ENCODE measurements at regions not wholly inside any gene's neighbourhood (a gene's known extent, or its start where the extent isn't known, plus 50 kb on each side); places are given as distances from the start of the nearest gene placed in this dataset. TPM values are rescaled to one million over a fixed set of nuclear protein-coding genes. Genes with fewer than 3 reads are reported as not detected.

- no peaks in the 10 kb centered on the region for H3K27me3 ChIP-seq (ENCODE audit: control insufficient read depth in 2 of 2, insufficient read depth in 2 of 2, low read length in 2 of 2)
- no peak overlapping the region for H2AFZ ChIP-seq (ENCODE audit: low read depth, low read length)
- no TSS peak for BruUV-seq (replicated peaks)
- intact Hi-C loops (cut with micrococcal nuclease), result no loop called here
- FAIRE-seq (no peak), DNase-seq (ENCODE audit: low read depth, low spot score) (no peak)
- no peaks in the 10 kb centered on the region for H4K20me1 ChIP-seq (replicated peaks; ENCODE audit: control insufficient read depth, extremely low read depth, insufficient read depth, low read length)
- H3K4me1 ChIP-seq (ENCODE audit: control insufficient read depth, extremely low read depth, insufficient read depth, low read length), result no peaks in the 10 kb centered on the region
- ChIA-PET POLR2A (no interaction called here), CTCF (no interaction called here)
- no peaks in the 10 kb centered on the region for H3K36me3 ChIP-seq (ENCODE audit: control insufficient read depth in 2 of 2, extremely low read depth in 1 of 2, insufficient read depth in 2 of 2, low read length in 2 of 2)
- no peak overlapping the region for H3K4me3 ChIP-seq (replicated peaks in 1 of 3; ENCODE audit: insufficient read depth in 1 of 3, low read depth in 1 of 3, low read length in 3 of 3)
- no peak overlapping the region for H3K4me2 ChIP-seq (ENCODE audit: insufficient read depth, low read length)
- no peaks in the 10 kb centered on the region for H3K9me1 ChIP-seq (replicated peaks; ENCODE audit: control insufficient read depth, extremely low read depth, insufficient read depth, low read length)
- no peak overlapping the region for H3K27ac ChIP-seq (ENCODE audit: insufficient read depth, low read depth, low read length)
- H3K9ac ChIP-seq (replicated peaks; ENCODE audit: extremely low read depth, insufficient read depth, low read length), result no peak overlapping the region
- dilution Hi-C loops (cut with MboI; ENCODE audit: extremely low pct_ligation_motif_present, low sequenced_read_pairs), result no loop called here
- H3K79me2 ChIP-seq (ENCODE audit: control insufficient read depth, insufficient read depth, low read length), result no peaks in the 10 kb centered on the region
- TF ChIP-seq POLR2A (IDR thresholded peaks at IDR 0.05; ENCODE audit: low read depth, low read length) (no peak), CTCF (IDR thresholded peaks at IDR 0.05; ENCODE audit: extremely low read depth in 1 of 2, insufficient read depth in 1 of 2, low read depth in 1 of 2, low read length in 2 of 2) (no peak), EZH2 (IDR thresholded peaks at IDR 0.05; ENCODE audit: borderline replicate concordance, low read depth, low read length, severe bottlenecking) (no peak), MYC (IDR thresholded peaks at IDR 0.05; ENCODE audit: low read depth, low read length) (no peak), JUN (IDR thresholded peaks at IDR 0.05; ENCODE audit: borderline replicate concordance, insufficient read depth, insufficient read length, low read depth) (no peak), MAX (IDR thresholded peaks at IDR 0.05; ENCODE audit: insufficient read depth, insufficient read length) (no peak), GATA2 (IDR thresholded peaks at IDR 0.05; ENCODE audit: insufficient read depth, insufficient read length, low read depth, low read length) (no peak)
- H3K9me3 ChIP-seq (replicated peaks; ENCODE audit: control insufficient read depth, insufficient read depth, low read length), result no peaks in the 10 kb centered on the region
These were observed 51.5 kb upstream of the CHORDC1 start for GRCh38 chr11:90274362-90274761.

MicroRNAs in the stretch of these regions (microRNA counts, 767-probe panel; counts per million panel counts)
- 723 counts per million, percentile 96 among the panel's probes with 10 or more counts for microRNA hsa-miR-1261

Small RNAs in the stretch of these regions (microRNA-seq; reads per million reads assigned to microRNA genes)
- gene MIR1261 (ENCODE audit: borderline number of aligned reads, borderline replicate concordance) (not detected), gene MIR4490 (ENCODE audit: borderline number of aligned reads, borderline replicate concordance) (not detected)

Small RNAs in the stretch of these regions (small RNA-seq; reads per million reads assigned to genes)
- gene AP001002.3 (ENCODE audit: insufficient read depth, insufficient read length, low read depth, low replicate concordance) (not detected), gene MIR1261 (ENCODE audit: insufficient read depth, insufficient read length, low read depth, low replicate concordance) (not detected), gene MIR4490 (ENCODE audit: insufficient read depth, insufficient read length, low read depth, low replicate concordance) (not detected)

Data from endothelial cell of umbilical vein (primary cell).